NCI-H1417 (cell line): ENCODE measurements at regions not wholly inside any gene's neighbourhood (a gene's known extent, or its start where the extent isn't known, plus 50 kb on each side); places are given as distances from the start of the nearest gene placed in this dataset.
"Not testable (repeated sequence)": the region's sequence is repeated elsewhere in the genome, so short reads cannot be mapped to it uniquely, and the experiment has no call there.

Source experiments
- DNase-seq, 3 experiments: peaks; one replicate each; lab custom pipeline; 2025; lab: John Stamatoyannopoulos, UW

- DNase-seq: peak in 1 of 3 experiments; percentile 63
Measured at GRCh38 chr13:64551755-64552154, 2678.4 kb downstream of the PCDH9 start.

GRCh38 chr13:64546371-64546770 is 2683.8 kb downstream of the PCDH9 start:
- DNase-seq: no peak

GRCh38 chr13:64540976-64541375 is 2689.2 kb downstream of the PCDH9 start:
- no peak for DNase-seq

GRCh38 chr13:64540468-64540867 is 2689.7 kb downstream of the PCDH9 start:
- DNase-seq: no peak

GRCh38 chr13:64538711-64539110 is 2691.4 kb downstream of the PCDH9 start:
- no peak for DNase-seq

GRCh38 chr13:64534302-64534701 is 2695.8 kb downstream of the PCDH9 start:
- no peak for DNase-seq

- DNase-seq: no peak
Measured at GRCh38 chr13:64531400-64531799, 2698.7 kb downstream of the PCDH9 start.

GRCh38 chr13:64529874-64530485 is 2700.2 kb downstream of the PCDH9 start:
- peak in 1 of 3 experiments; percentile 37 for DNase-seq

GRCh38 chr13:64528838-64529237 is 2701.3 kb downstream of the PCDH9 start:
- DNase-seq: peak in 1 of 3 experiments; percentile 70

- DNase-seq: no peak
Measured at GRCh38 chr13:64527561-64527960, 2702.6 kb downstream of the PCDH9 start.

- DNase-seq: no peak
Measured at GRCh38 chr13:64525687-64526086, 2704.4 kb downstream of the PCDH9 start.

GRCh38 chr13:64510747-64511146 is 2719.4 kb downstream of the PCDH9 start:
- no peak for DNase-seq

- DNase-seq: no peak
Measured at GRCh38 chr13:64506246-64506645, 2723.9 kb downstream of the PCDH9 start.

GRCh38 chr13:64505336-64505910 is 2724.7 kb downstream of the PCDH9 start:
- no peak for DNase-seq

- no peak for DNase-seq
Measured at GRCh38 chr13:64488731-64489130, 2741.4 kb downstream of the PCDH9 start.

GRCh38 chr13:64482373-64482772 is 2747.8 kb downstream of the PCDH9 start:
- DNase-seq: no peak

GRCh38 chr13:64480672-64481071 is 2749.5 kb downstream of the PCDH9 start:
- no peak for DNase-seq

GRCh38 chr13:64480211-64480610 is 2749.9 kb downstream of the PCDH9 start:
- no peak for DNase-seq

GRCh38 chr13:64477146-64477545 is 2753.0 kb downstream of the PCDH9 start:
- no peak for DNase-seq

GRCh38 chr13:64476041-64476568 is 2754.0 kb downstream of the PCDH9 start:
- DNase-seq: not testable (repeated sequence)

GRCh38 chr13:64471916-64472315 is 2758.2 kb downstream of the PCDH9 start:
- DNase-seq: peak in 1 of 3 experiments; percentile 74

- no peak for DNase-seq
Measured at GRCh38 chr13:64470751-64471150, 2759.4 kb downstream of the PCDH9 start.

- no peak for DNase-seq
Measured at GRCh38 chr13:64459778-64460177, 2770.4 kb downstream of the PCDH9 start.

GRCh38 chr13:64457976-64458375 is 2772.2 kb downstream of the PCDH9 start:
- DNase-seq: no peak
